NCI-H2107 treated with DMSO at 0.1 percent for 48 hours (cell line): ENCODE measurements at regions not wholly inside any gene's neighbourhood (a gene's known extent, or its start where the extent isn't known, plus 50 kb on each side); places are given as distances from the start of the nearest gene placed in this dataset.

Experiments used
- DNase-seq: peaks from one replicate; lab custom pipeline; 2025; ENCODE audit not compliant: unreplicated experiment; lab: John Stamatoyannopoulos, UW

- DNase-seq = no peak
Measured at GRCh38 chr2:67651565-67651964, 254.4 kb downstream of the ETAA1 start.

- no peak for DNase-seq
Measured at GRCh38 chr2:67652679-67653078, 255.5 kb downstream of the ETAA1 start.

- no peak for DNase-seq
Measured at GRCh38 chr2:67656875-67657274, 259.7 kb downstream of the ETAA1 start.

GRCh38 chr2:67658820-67659219, 261.7 kb downstream of the ETAA1 start:
- no peak for DNase-seq

- DNase-seq = no peak
Measured at GRCh38 chr2:67660015-67660602, 263.0 kb downstream of the ETAA1 start.

- no peak for DNase-seq
Measured at GRCh38 chr2:67660871-67661270, 263.7 kb downstream of the ETAA1 start.

- no peak for DNase-seq
Measured at GRCh38 chr2:67662222-67662621, 265.1 kb downstream of the ETAA1 start.

GRCh38 chr2:67663776-67664175, 266.6 kb downstream of the ETAA1 start:
- no peak for DNase-seq

GRCh38 chr2:67666386-67667053, 269.4 kb downstream of the ETAA1 start:
- no peak for DNase-seq

GRCh38 chr2:67667054-67667908, 270.1 kb downstream of the ETAA1 start:
- no peak for DNase-seq

- no peak for DNase-seq
Measured at GRCh38 chr2:67668538-67668937, 271.4 kb downstream of the ETAA1 start.

- no peak for DNase-seq
Measured at GRCh38 chr2:67669168-67669567, 272.0 kb downstream of the ETAA1 start.

GRCh38 chr2:67669766-67670165, 272.6 kb downstream of the ETAA1 start:
- no peak for DNase-seq

GRCh38 chr2:67670747-67671183, 273.6 kb downstream of the ETAA1 start:
- no peak for DNase-seq

GRCh38 chr2:67671464-67672450, 274.6 kb downstream of the ETAA1 start:
- no peak for DNase-seq

GRCh38 chr2:67674668-67675067, 277.5 kb downstream of the ETAA1 start:
- no peak for DNase-seq

- no peak for DNase-seq
Measured at GRCh38 chr2:67684991-67685390, 287.9 kb downstream of the ETAA1 start.

- DNase-seq = no peak
Measured at GRCh38 chr2:67686254-67686653, 289.1 kb downstream of the ETAA1 start.

GRCh38 chr2:67689186-67689585, 292.1 kb downstream of the ETAA1 start:
- no peak for DNase-seq

- no peak for DNase-seq
Measured at GRCh38 chr2:67689651-67690050, 292.5 kb downstream of the ETAA1 start.

- no peak for DNase-seq
Measured at GRCh38 chr2:67694445-67694844, 297.3 kb downstream of the ETAA1 start.
